ENCODE measurements at regions not wholly inside any gene's neighbourhood (a gene's known extent, or its start where the extent isn't known, plus 50 kb on each side); places are given as distances from the start of the nearest gene placed in this dataset.
"Not testable (repeated sequence)": the region's sequence is repeated elsewhere in the genome, so short reads cannot be mapped to it uniquely, and the experiment has no call there.

DNA sequence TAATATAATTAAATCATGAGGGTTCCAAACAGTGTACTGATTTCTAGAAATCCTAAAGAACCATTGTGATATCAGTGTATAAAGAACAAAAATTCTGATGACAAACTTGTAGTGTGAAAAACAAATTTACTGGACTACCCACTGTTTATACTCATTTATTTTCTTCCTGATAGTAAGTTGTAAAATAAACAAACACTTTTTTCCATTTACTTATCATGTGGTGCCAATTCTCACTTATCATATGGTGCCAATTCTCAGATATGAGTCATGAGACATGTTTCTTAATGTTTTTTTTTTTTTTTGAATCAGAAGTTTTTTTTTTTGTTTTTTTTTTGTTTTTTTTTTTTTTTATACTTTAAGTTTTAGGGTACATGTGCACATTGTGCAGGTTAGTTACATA, 137.7 kb downstream of the LEPR start:
- H3K4me1 ChIP-seq, result no peaks in the 10 kb centered on the region
- peaks cover 0 to 5% (median 1%) of the 10 kb centered on the region in 4 donors for H3K9me3 ChIP-seq
- H3K27ac ChIP-seq, result no peak overlapping the region
- H3K4me3 ChIP-seq, result no peak overlapping the region
- DNase-seq, result no peak
- intact Hi-C loops (cut with DNase I), result no loop called here
- no peaks in the 10 kb centered on the region for H3K36me3 ChIP-seq
- TF ChIP-seq POLR2A (IDR thresholded peaks at IDR 0.05) (no peak), CTCF (IDR thresholded peaks at IDR 0.05) (no peak), POLR2AphosphoS5 (IDR thresholded peaks at IDR 0.05) (no peak), EP300 (IDR thresholded peaks at IDR 0.05) (no peak)
- H3K27me3 ChIP-seq, result no peaks in the 10 kb centered on the region

GRCh38 chr1:65564493-65564892, 144.0 kb downstream of the LEPR start:
- no peak for DNase-seq
- TF ChIP-seq CTCF (IDR thresholded peaks at IDR 0.05), result no peak
- no peak for TF ChIP-seq POLR2AphosphoS5 (IDR thresholded peaks at IDR 0.05)
- no peak for TF ChIP-seq POLR2A (IDR thresholded peaks at IDR 0.05)
- no peak for TF ChIP-seq EP300 (IDR thresholded peaks at IDR 0.05)
- Histone ChIP-seq H3K4me1 (no peaks in the 10 kb centered on the region), H3K27ac (no peak overlapping the region), H3K9me3 (no peaks in the 10 kb centered on the region), H3K27me3 (no peaks in the 10 kb centered on the region), H3K4me3 (no peak overlapping the region), H3K36me3 (no peaks in the 10 kb centered on the region)
- intact Hi-C loops (cut with DNase I), result no loop called here
- 86 to 96% methylated on average over 7 of the region's 7 CpGs for WGBS, 2 donors

DNA sequence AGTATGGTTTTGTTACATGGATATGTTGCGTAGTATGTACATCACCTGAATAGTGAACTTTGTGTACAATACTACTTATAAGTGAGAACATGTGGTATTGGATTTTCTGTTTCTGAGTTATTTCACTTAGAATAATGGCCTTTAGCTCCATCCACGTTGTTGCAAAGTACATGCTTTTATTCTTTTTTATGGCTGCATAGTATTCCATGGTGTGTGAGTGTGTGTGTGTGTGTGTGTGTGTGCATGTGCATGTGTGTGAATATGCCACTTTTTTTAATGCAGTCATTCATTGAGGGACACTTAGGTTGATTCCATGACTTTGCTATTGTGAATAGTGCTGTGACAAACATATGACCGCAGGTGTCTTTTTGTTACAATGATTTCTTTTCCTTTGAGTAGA, 147.8 kb downstream of the LEPR start:
- WGBS, 2 donors, result 72 to 85% methylated on average over 3 of the region's 3 CpGs
- Histone ChIP-seq H3K4me1 (no peaks in the 10 kb centered on the region), H3K9me3 (no peaks in the 10 kb centered on the region), H3K27ac (no peak overlapping the region), H3K4me3 (no peak overlapping the region), H3K36me3 (no peaks in the 10 kb centered on the region), H3K27me3 (no peaks in the 10 kb centered on the region)
- intact Hi-C loops (cut with DNase I), result no loop called here
- no peak for DNase-seq
- no peak for TF ChIP-seq EP300 (IDR thresholded peaks at IDR 0.05)
- TF ChIP-seq POLR2A (IDR thresholded peaks at IDR 0.05), result no peak
- TF ChIP-seq CTCF (IDR thresholded peaks at IDR 0.05), result no peak
- TF ChIP-seq POLR2AphosphoS5 (IDR thresholded peaks at IDR 0.05), result no peak

DNA sequence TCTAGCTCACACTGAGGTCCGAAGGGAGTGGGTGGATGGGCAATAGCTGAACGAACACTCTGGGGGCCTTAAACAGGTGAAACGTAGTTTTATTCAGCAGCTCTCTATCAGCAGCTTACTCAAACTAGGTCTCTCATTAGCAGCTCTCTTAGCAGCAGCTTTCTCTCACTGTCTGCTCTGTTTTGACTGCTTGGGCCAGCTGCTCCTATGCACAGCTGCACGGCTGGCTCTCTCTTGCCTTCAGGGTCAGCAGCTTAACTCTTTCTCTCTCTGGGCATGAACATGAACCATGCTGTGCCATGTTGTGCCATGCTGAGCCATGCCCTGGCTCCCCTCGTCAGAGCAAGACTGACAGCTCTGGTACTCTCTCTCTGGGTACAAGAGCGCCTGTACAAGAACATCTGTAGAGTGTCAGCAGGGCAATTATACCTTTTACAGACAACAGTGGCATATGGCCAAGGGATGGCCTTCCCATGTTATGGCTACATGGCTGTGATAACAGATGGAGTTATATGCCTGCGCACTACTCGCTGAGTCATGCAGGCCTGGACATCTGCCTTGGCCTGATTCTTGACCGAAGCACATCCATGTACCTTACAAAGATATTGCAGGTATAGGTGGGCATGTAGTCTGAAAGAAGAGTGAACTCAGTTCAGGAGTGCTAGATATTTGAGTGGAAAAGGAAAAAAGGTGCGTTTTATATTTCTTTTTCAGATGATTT, 152.4 kb downstream of the LEPR start:
- 85 to 88% methylated on average over 10 of the region's 10 CpGs for WGBS, 2 donors
- DNase-seq, result no peak
- no peaks in the 10 kb centered on the region for H3K9me3 ChIP-seq
- no peak overlapping the region for H3K4me3 ChIP-seq
- TF ChIP-seq CTCF (IDR thresholded peaks at IDR 0.05) (no peak), EP300 (IDR thresholded peaks at IDR 0.05) (no peak), POLR2AphosphoS5 (IDR thresholded peaks at IDR 0.05) (no peak), POLR2A (IDR thresholded peaks at IDR 0.05) (no peak)
- peaks cover 0 to 4% (median 0%) of the 10 kb centered on the region in 4 donors for H3K36me3 ChIP-seq
- no peaks in the 10 kb centered on the region for H3K27me3 ChIP-seq
- H3K27ac ChIP-seq, result no peak overlapping the region
- intact Hi-C loops (cut with DNase I), result no loop called here
- H3K4me1 ChIP-seq, result no peaks in the 10 kb centered on the region

GRCh38 chr1:65577278-65577677, 156.8 kb downstream of the LEPR start:
- no peak for TF ChIP-seq CTCF (IDR thresholded peaks at IDR 0.05)
- no peak for TF ChIP-seq EP300 (IDR thresholded peaks at IDR 0.05)
- no peak for TF ChIP-seq POLR2A (IDR thresholded peaks at IDR 0.05)
- no peak for TF ChIP-seq POLR2AphosphoS5 (IDR thresholded peaks at IDR 0.05)
- Histone ChIP-seq H3K4me1 (no peaks in the 10 kb centered on the region), H3K4me3 (no peak overlapping the region), H3K27ac (no peak overlapping the region), H3K27me3 (no peaks in the 10 kb centered on the region), H3K36me3 (peaks cover 0 to 4% (median 0%) of the 10 kb centered on the region in 4 donors), H3K9me3 (no peaks in the 10 kb centered on the region)
- WGBS, 2 donors, result 88 to 93% methylated on average over 4 of the region's 4 CpGs
- DNase-seq, result no peak
- intact Hi-C loops (cut with DNase I), result no loop called here

DNA sequence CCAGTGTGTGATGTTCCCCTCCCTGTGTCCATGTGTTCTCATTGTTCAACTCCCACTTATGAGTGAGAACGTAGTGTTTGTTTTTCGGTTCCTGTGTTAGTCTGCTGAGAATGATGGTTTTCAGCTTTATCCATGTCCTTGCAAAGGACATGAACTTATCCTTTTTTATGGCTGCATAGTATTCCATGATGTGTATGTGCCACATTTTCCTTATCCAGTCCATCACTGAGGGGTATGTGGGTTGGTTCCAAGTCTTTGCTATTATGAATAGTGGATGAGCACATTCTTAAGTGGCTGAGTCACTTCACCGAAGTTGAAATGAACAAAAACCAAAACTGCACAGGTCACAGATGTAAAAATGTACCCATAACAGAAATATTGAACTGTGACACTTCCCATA, 157.5 kb downstream of the LEPR start:
- H3K27me3 ChIP-seq; H3K9me3 ChIP-seq; H3K4me3 ChIP-seq; H3K36me3 ChIP-seq; DNase-seq; intact Hi-C loops (cut with DNase I); H3K4me1 ChIP-seq; H3K27ac ChIP-seq: not testable (repeated sequence)
- WGBS, 2 donors, result 93 to 94% methylated on average over 3 of the region's 3 CpGs

Data from sigmoid colon (tissue), 6 donors.